Endothelial cell of umbilical vein (primary cell): ENCODE measurements at regions not wholly inside any gene's neighbourhood (a gene's known extent, or its start where the extent isn't known, plus 50 kb on each side); places are given as distances from the start of the nearest gene placed in this dataset.

Experiments
- BruUV-seq: library from RNA; stranded (reverse); fragments of 400-500 nt; replicated peaks from 2 replicates; lab custom pipeline; 2021; lab: Mats Ljungman, UMichigan
- CTCF ChIA-PET: fragments of 300-600, 350-600 bp; sonication (Branson Sonifier 250); formaldehyde crosslinking; loops from one replicate; lab custom pipeline; 2021; ENCODE audit warnings: antibody characterized with exemption, inconsistent platforms; lab: Charles Lee
- POLR2A ChIA-PET: fragments of 300-600, 350-600 bp; sonication (Branson Sonifier 250); formaldehyde crosslinking; loops from one replicate; lab custom pipeline; 2021; ENCODE audit warnings: antibody characterized with exemption, inconsistent platforms; lab: Charles Lee
- DNase-seq: peaks from one replicate; pipeline ENCODE4 v3.0.0-alpha.2; 2011; ENCODE audit warnings: low read depth, low spot score
- FAIRE-seq: peaks from 2 replicates; lab custom pipeline; 2011; peaks lifted over from hg19 to GRCh38; lab: Jason Lieb, UNC
- H2AFZ ChIP-seq: 2 replicates; pipeline ENCODE4 v1.6.0; 2012; ENCODE audit warnings: low read depth, low read length, control low read depth, inconsistent platforms
- H3K27ac ChIP-seq: 2 replicates; pipeline ENCODE4 v1.5.1; 2011; ENCODE audit warnings: low read depth, mild to moderate bottlenecking, control low read depth, low read length, moderate library complexity; ENCODE audit not compliant: insufficient read depth
- H3K27me3 ChIP-seq, 2 experiments: 2 replicates each; pipeline versions ENCODE4 v1.6.0 to v1.6.1; 2011; ENCODE audit warnings: low read length in 2 of 2, mixed read lengths in 1 of 2; ENCODE audit not compliant: control insufficient read depth in 2 of 2, insufficient read depth in 2 of 2
- H3K36me3 ChIP-seq, 2 experiments: 2 replicates in 1 of 2; 3 replicates in 1 of 2; pipeline ENCODE4 v1.5.1; 2011; ENCODE audit warnings: low read length in 2 of 2, mild to moderate bottlenecking in 1 of 2, moderate library complexity in 1 of 2; ENCODE audit not compliant: control insufficient read depth in 2 of 2, insufficient read depth in 2 of 2; ENCODE audit errors: extremely low read depth in 1 of 2
- H3K4me1 ChIP-seq: 3 replicates; pipeline ENCODE4 v1.5.1; 2011; ENCODE audit warnings: mild to moderate bottlenecking, low read length; ENCODE audit not compliant: control insufficient read depth, insufficient read depth; ENCODE audit errors: extremely low read depth
- H3K4me2 ChIP-seq: 2 replicates; pipeline ENCODE4 v1.6.1; 2011; ENCODE audit warnings: low read length, control low read depth, mixed read lengths; ENCODE audit not compliant: insufficient read depth
- H3K4me3 ChIP-seq, 3 experiments: fragments of 200-600 bp in 1 of 3; sonication (generic), shearing (Covaris generic) in 1 of 3; replicated peaks in 1 of 3; 2 replicates each; pipeline ENCODE4 v1.5.1; 2011 to 2016; ENCODE audit warnings: control low read depth in 3 of 3, low read length in 3 of 3, mild to moderate bottlenecking in 2 of 3, inconsistent platforms in 1 of 3, low read depth in 1 of 3, moderate library complexity in 1 of 3; ENCODE audit not compliant: insufficient read depth in 1 of 3
- H3K79me2 ChIP-seq: 2 replicates; pipeline ENCODE4 v1.6.0; 2012; ENCODE audit warnings: low read length, inconsistent platforms; ENCODE audit not compliant: control insufficient read depth, insufficient read depth
- H3K9ac ChIP-seq: replicated peaks from 2 replicates; pipeline ENCODE3; 2011; ENCODE audit warnings: low read length, control low read depth; ENCODE audit not compliant: insufficient read depth; ENCODE audit errors: extremely low read depth
- H3K9me1 ChIP-seq: replicated peaks from 3 replicates; pipeline ENCODE4 v1.6.0; 2011; ENCODE audit warnings: mild to moderate bottlenecking, low read length; ENCODE audit not compliant: control insufficient read depth, insufficient read depth; ENCODE audit errors: extremely low read depth
- H3K9me3 ChIP-seq: replicated peaks from 2 replicates; pipeline ENCODE4 v1.5.1; 2012; ENCODE audit warnings: low read length, inconsistent platforms; ENCODE audit not compliant: control insufficient read depth, insufficient read depth
- H4K20me1 ChIP-seq: replicated peaks from 2 replicates; pipeline ENCODE3; 2011; ENCODE audit warnings: mild to moderate bottlenecking, low read length; ENCODE audit not compliant: control insufficient read depth, insufficient read depth; ENCODE audit errors: extremely low read depth
- CTCF ChIP-seq, 2 donors: IDR thresholded peaks; 1 replicate in 1 of 2; 2 replicates in 1 of 2; pipeline ENCODE4 v1.5.1; 2011; ENCODE audit warnings: low read length in 2 of 2, mild to moderate bottlenecking in 2 of 2, moderate library complexity in 2 of 2, control low read depth in 1 of 2, inconsistent platforms in 1 of 2, low read depth in 1 of 2; ENCODE audit not compliant: insufficient read depth in 1 of 2; ENCODE audit errors: extremely low read depth in 1 of 2
- EZH2 ChIP-seq: IDR thresholded peaks from 2 replicates; pipeline ENCODE4 v1.6.1; 2012; ENCODE audit warnings: borderline replicate concordance, low read depth, mild to moderate bottlenecking, moderate library complexity, low read length, inconsistent platforms; ENCODE audit not compliant: severe bottlenecking
- FOS ChIP-seq: IDR thresholded peaks from 2 replicates; pipeline ENCODE4 v1.6.1; 2011; ENCODE audit warnings: mild to moderate bottlenecking, low read length, moderate library complexity, borderline replicate concordance; ENCODE audit not compliant: insufficient read depth
- GATA2 ChIP-seq: IDR thresholded peaks from 2 replicates; pipeline ENCODE4 v1.7.0; 2011; ENCODE audit warnings: low read depth, mild to moderate bottlenecking, moderate library complexity, mixed read lengths, low read length; ENCODE audit not compliant: insufficient read length, insufficient read depth
- JUN ChIP-seq: IDR thresholded peaks from 2 replicates; pipeline ENCODE4 v1.6.1; 2011; ENCODE audit warnings: borderline replicate concordance, low read depth; ENCODE audit not compliant: insufficient read length, insufficient read depth
- MAX ChIP-seq: IDR thresholded peaks from 2 replicates; pipeline ENCODE4 v1.6.1; 2011; ENCODE audit not compliant: insufficient read depth, insufficient read length
- POLR2AphosphoS5 ChIP-seq: IDR thresholded peaks from 2 replicates; pipeline ENCODE4 v1.6.1; 2012; ENCODE audit warnings: low read depth, mild to moderate bottlenecking, control low read depth, low read length, moderate library complexity; ENCODE audit not compliant: insufficient read depth
- dilution Hi-C: fragments of 300-500 bp; cut with MboI; formaldehyde crosslinking; loops from one replicate; pipeline ENCODE4 v1.15.0; 2019; ENCODE audit warnings: low sequenced_read_pairs; ENCODE audit not compliant: extremely low pct_ligation_motif_present
- intact Hi-C: fragments of 100-400 bp; cut with micrococcal nuclease; formaldehyde crosslinking; loops from one replicate; pipeline ENCODE4 v1.10.0; 2022

- Histone ChIP-seq H4K20me1 (no peaks in the 10 kb centered on the region), H3K9me3 (no peaks in the 10 kb centered on the region), H3K4me3 (no peak overlapping the region), H3K27me3 (no peaks in the 10 kb centered on the region), H3K4me2 (peak overlapping the region; percentile 58), H3K36me3 (no peaks in the 10 kb centered on the region), H3K9ac (no peak overlapping the region), H3K79me2 (no peaks in the 10 kb centered on the region), H3K4me1 (peaks cover 18% of the 10 kb centered on the region), H2AFZ (peak overlapping the region; percentile 23), H3K27ac (peak overlapping the region; percentile 63), H3K9me1 (no peaks in the 10 kb centered on the region)
- FAIRE-seq (peak; percentile 28), DNase-seq (peak; percentile 53)
- CTCF ChIA-PET = interaction anchor here (1.4 to 2.4 kb wide), 2 partner anchors 17 to 23 kb away, joined by 4 to 7 read pairs; no protein-coding TSS in a partner anchor
- intact Hi-C loops = loop anchor here (2.0 to 10.0 kb wide), 2 partner anchors 108 to 588 kb away; no protein-coding TSS in a partner anchor
- POLR2A ChIA-PET = no interaction called here
- no peak for TF ChIP-seq MAX
- peak; percentile 65 for TF ChIP-seq GATA2
- TF ChIP-seq EZH2 = no peak
- peak; percentile 21 for TF ChIP-seq JUN
- no peak for TF ChIP-seq CTCF (IDR thresholded peaks at IDR 0.05; ENCODE audit: extremely low read depth in 1 of 2, insufficient read depth in 1 of 2, low read depth in 1 of 2, low read length in 2 of 2)
- TF ChIP-seq POLR2AphosphoS5 = no peak
- peak; percentile 49 for TF ChIP-seq FOS
- dilution Hi-C loops = no loop called here
- no TSS peak for BruUV-seq
These were observed 326.8 kb downstream of the TUSC7 start for GRCh38 chr3:117036259-117036799.
